Hepatocyte (in vitro differentiated cells): ENCODE measurements at regions not wholly inside any gene's neighbourhood (a gene's known extent, or its start where the extent isn't known, plus 50 kb on each side); places are given as distances from the start of the nearest gene placed in this dataset.

Experiments
- DNase-seq: peaks from one replicate; pipeline ENCODE4 v3.0.0-alpha.2; 2016; ENCODE audit warnings: low spot score
- H2AFZ ChIP-seq: fragments of 200-600 bp; sonication (generic); 2 replicates; pipeline ENCODE4 v1.6.0; 2016; ENCODE audit warnings: antibody characterized with exemption, mild to moderate bottlenecking
- H3K27ac ChIP-seq: fragments of 200-600 bp; sonication (generic); 2 replicates; pipeline ENCODE4 v1.5.1; 2016; ENCODE audit warnings: mild to moderate bottlenecking
- H3K27me3 ChIP-seq: fragments of 200-600 bp; sonication (generic); 2 replicates; pipeline ENCODE4 v1.6.1; 2016
- H3K36me3 ChIP-seq: fragments of 200-600 bp; sonication (generic); replicated peaks from 2 replicates; pipeline ENCODE4 v1.5.1; 2016; ENCODE audit warnings: low read depth; ENCODE audit not compliant: insufficient read depth
- H3K4me1 ChIP-seq: fragments of 200-600 bp; sonication (generic); 2 replicates; pipeline ENCODE4 v1.5.1; 2016; ENCODE audit warnings: mild to moderate bottlenecking, moderate library complexity; ENCODE audit not compliant: insufficient read depth
- H3K4me2 ChIP-seq: fragments of 200-600 bp; sonication (generic); 2 replicates; pipeline ENCODE4 v1.6.0; 2016
- H3K4me3 ChIP-seq: fragments of 200-600 bp; sonication (generic); 2 replicates; pipeline ENCODE4 v1.5.1; 2016; ENCODE audit warnings: mild to moderate bottlenecking
- H3K79me2 ChIP-seq: fragments of 200-600 bp; sonication (generic); 2 replicates; pipeline ENCODE4 v1.6.0; 2017; ENCODE audit warnings: mild to moderate bottlenecking
- H3K9me2 ChIP-seq: fragments of 200-600 bp; sonication (generic); replicated peaks from 2 replicates; pipeline ENCODE4 v1.6.0; 2017; ENCODE audit warnings: mild to moderate bottlenecking; ENCODE audit not compliant: insufficient read depth
- H3K9me3 ChIP-seq: fragments of 200-600 bp; sonication (generic); 2 replicates; pipeline ENCODE4 v1.5.1; 2016; ENCODE audit warnings: low read depth, mild to moderate bottlenecking
- H4K20me1 ChIP-seq: fragments of 200-600 bp; sonication (generic); 2 replicates; pipeline ENCODE4 v1.6.0; 2016; ENCODE audit warnings: mild to moderate bottlenecking; ENCODE audit not compliant: insufficient read depth, poor library complexity, severe bottlenecking
- EZH2 ChIP-seq: fragments of 200-600 bp; sonication (generic); IDR thresholded peaks from 2 replicates; pipeline ENCODE4 v1.6.1; 2016; ENCODE audit warnings: antibody characterized with exemption, mild to moderate bottlenecking, borderline replicate concordance
- EZH2phosphoT487 ChIP-seq: fragments of 200-600 bp; sonication (generic); IDR thresholded peaks from one replicate; pipeline ENCODE4 v1.6.1; 2018; ENCODE audit warnings: antibody characterized with exemption, mild to moderate bottlenecking, low read depth, moderate library complexity; ENCODE audit not compliant: unreplicated experiment, severe bottlenecking
- WGBS: methylation state at CpG from one replicate; pipeline ENCODE4 v1.1.6; 2016; ENCODE audit warnings: low lambda C conversion rate; ENCODE audit errors: missing lambda C conversion rate; 5-methylcytosine and 5-hydroxymethylcytosine counted together
- TF ChIP-seq, protein P1 (sequence below): fragments of 200-600 bp; sonication (generic); IDR thresholded peaks from 2 replicates; pipeline ENCODE4 v1.5.1; 2016; ENCODE audit warnings: antibody characterized with exemption, mild to moderate bottlenecking; ENCODE audit not compliant: poor library complexity

DNA sequence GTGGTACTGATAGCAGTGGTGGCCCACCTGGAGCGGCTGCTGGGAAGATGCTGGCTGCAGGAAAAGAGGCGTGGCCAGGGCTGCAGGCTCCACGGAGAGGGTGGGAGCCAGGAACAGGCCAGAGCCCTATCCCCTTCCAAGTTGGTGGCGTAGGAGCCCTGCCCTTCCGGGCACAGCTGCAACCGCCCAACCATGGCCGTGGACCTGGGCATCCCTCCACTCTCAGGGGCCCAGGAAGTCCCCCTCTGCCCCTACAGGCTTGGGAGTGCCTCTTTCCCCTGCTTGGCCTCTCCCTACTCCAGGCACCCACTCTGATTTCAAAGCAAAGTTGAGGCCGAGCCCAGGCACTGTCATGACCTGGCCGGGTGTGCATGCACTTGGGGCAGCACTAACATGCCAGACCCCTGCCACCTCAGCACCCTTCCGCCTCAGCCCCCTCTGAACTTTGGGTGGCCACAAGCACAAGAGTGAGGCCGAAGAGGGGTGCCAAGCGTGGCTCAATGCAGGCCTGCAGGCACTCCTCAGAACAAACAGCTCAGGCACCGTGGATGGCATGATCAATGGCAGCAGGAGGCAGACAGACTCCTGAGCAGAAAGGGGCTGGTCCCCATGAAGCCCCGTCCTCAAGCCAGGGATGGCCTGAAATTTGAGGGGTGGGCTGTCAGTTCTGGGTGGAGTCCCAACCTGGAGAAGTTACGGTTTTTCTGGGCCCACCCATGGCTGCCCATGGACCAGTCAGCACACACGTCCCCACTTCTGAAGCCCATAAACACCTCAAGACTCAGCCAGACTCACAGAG lies 164.9 kb upstream of the PRNP start:
- H3K9me2 ChIP-seq = no peaks in the 10 kb centered on the region
- WGBS = 90% methylated on average over 16 of the region's 16 CpGs
- H3K9me3 ChIP-seq = no peaks in the 10 kb centered on the region
- H3K79me2 ChIP-seq = no peaks in the 10 kb centered on the region
- no peaks in the 10 kb centered on the region for H3K36me3 ChIP-seq
- H4K20me1 ChIP-seq = no peaks in the 10 kb centered on the region
- no peak overlapping the region for H2AFZ ChIP-seq
- no peak for DNase-seq
- H3K4me2 ChIP-seq = no peak overlapping the region
- H3K4me3 ChIP-seq = no peak overlapping the region
- no peak overlapping the region for H3K27ac ChIP-seq
- no peaks in the 10 kb centered on the region for H3K27me3 ChIP-seq
- H3K4me1 ChIP-seq = no peaks in the 10 kb centered on the region
- TF ChIP-seq EZH2 = no peak
- TF ChIP-seq, protein P1, sequence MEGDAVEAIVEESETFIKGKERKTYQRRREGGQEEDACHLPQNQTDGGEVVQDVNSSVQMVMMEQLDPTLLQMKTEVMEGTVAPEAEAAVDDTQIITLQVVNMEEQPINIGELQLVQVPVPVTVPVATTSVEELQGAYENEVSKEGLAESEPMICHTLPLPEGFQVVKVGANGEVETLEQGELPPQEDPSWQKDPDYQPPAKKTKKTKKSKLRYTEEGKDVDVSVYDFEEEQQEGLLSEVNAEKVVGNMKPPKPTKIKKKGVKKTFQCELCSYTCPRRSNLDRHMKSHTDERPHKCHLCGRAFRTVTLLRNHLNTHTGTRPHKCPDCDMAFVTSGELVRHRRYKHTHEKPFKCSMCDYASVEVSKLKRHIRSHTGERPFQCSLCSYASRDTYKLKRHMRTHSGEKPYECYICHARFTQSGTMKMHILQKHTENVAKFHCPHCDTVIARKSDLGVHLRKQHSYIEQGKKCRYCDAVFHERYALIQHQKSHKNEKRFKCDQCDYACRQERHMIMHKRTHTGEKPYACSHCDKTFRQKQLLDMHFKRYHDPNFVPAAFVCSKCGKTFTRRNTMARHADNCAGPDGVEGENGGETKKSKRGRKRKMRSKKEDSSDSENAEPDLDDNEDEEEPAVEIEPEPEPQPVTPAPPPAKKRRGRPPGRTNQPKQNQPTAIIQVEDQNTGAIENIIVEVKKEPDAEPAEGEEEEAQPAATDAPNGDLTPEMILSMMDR = no peak

DNA sequence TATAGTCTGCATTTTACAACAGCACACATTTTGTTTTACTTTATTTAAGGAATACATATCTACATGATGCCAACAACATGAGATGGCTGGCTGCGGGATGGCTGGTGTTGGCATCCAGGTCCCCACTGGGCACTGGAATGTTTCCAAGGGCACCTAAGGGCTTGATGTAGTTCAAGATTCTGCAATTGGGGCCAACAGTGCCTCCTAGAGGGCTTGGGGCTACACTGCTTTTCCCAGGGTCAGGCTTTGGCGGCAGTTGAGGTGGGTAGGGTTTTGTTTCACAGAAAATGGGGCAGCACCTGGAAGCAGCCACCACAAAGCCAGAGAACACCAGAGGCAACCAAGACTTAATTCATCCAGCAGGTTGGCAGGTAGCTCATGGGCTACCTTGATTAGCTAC lies 166.7 kb upstream of the PRNP start:
- 23% methylated on average over 2 of the region's 2 CpGs for WGBS
- no peak overlapping the region for H3K4me2 ChIP-seq
- no peaks in the 10 kb centered on the region for H3K79me2 ChIP-seq
- no peak overlapping the region for H2AFZ ChIP-seq
- H3K9me3 ChIP-seq = no peaks in the 10 kb centered on the region
- no peak for TF ChIP-seq EZH2phosphoT487
- TF ChIP-seq, protein P1 = peak; percentile 31
- peaks cover 2% of the 10 kb centered on the region for H3K27me3 ChIP-seq
- no peaks in the 10 kb centered on the region for H3K4me1 ChIP-seq
- no peak overlapping the region for H3K4me3 ChIP-seq
- peak; percentile 41 for DNase-seq
- no peaks in the 10 kb centered on the region for H3K36me3 ChIP-seq
- no peaks in the 10 kb centered on the region for H4K20me1 ChIP-seq
- H3K9me2 ChIP-seq = no peaks in the 10 kb centered on the region
- H3K27ac ChIP-seq = no peak overlapping the region

DNA sequence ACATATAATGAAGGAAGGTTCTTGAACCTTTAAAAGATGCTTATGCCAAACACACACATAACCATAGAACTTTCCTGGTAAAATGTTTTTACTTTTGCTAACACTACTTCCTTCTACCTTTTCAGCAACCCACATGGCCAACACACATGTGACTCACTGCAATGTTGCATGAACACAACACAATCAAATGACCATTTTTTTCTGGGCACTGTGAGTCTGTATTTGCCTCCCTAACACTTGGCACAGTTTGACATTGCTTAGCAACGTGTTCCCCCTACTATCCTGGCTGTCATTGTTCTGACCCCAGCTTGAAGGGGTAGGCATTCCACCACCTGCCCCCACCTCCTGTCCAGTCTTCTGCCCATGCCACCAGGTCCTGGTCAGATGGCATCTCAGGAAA lies 169.4 kb upstream of the PRNP start:
- Histone ChIP-seq H3K9me3 (no peaks in the 10 kb centered on the region), H3K4me2 (no peak overlapping the region), H4K20me1 (no peaks in the 10 kb centered on the region), H3K79me2 (no peaks in the 10 kb centered on the region), H3K4me3 (no peak overlapping the region), H3K27me3 (peaks cover 2% of the 10 kb centered on the region), H3K36me3 (no peaks in the 10 kb centered on the region), H2AFZ (no peak overlapping the region), H3K27ac (no peak overlapping the region), H3K4me1 (no peaks in the 10 kb centered on the region), H3K9me2 (no peaks in the 10 kb centered on the region)
- no peak for DNase-seq
- no peak for TF ChIP-seq EZH2phosphoT487
- TF ChIP-seq, protein P1 = no peak
- TF ChIP-seq EZH2 = no peak
- WGBS = 81% methylated on average over 1 of the region's 1 CpG

DNA sequence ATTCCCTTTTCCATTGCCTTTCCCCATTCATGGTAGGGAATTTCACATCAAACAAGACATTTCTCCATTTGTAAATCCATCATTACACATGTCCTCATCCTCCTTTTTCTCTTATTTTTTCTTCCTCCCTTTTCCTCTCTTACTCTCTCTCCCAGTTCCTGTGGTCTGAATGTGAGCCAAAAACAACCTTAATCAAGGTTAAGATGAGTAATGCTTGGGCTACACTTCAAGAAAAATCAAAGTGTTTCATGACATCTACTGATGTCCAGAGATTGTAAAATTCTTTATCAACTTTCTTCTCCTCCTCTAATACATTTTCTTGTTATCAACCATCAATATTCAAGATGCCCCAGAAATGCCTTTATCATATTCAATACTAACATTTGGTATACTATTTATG lies 172.5 kb upstream of the PRNP start:
- no peak overlapping the region for H2AFZ ChIP-seq
- H3K4me1 ChIP-seq = no peaks in the 10 kb centered on the region
- no peak overlapping the region for H3K4me2 ChIP-seq
- no peak overlapping the region for H3K27ac ChIP-seq
- no peaks in the 10 kb centered on the region for H3K9me3 ChIP-seq
- no peak overlapping the region for H3K4me3 ChIP-seq
- no peaks in the 10 kb centered on the region for H3K9me2 ChIP-seq
- H3K36me3 ChIP-seq = no peaks in the 10 kb centered on the region
- H3K79me2 ChIP-seq = no peaks in the 10 kb centered on the region
- peaks cover 2% of the 10 kb centered on the region for H3K27me3 ChIP-seq
- no peaks in the 10 kb centered on the region for H4K20me1 ChIP-seq
- TF ChIP-seq EZH2 (no peak), EZH2phosphoT487 (no peak)
- TF ChIP-seq, protein P1 = no peak
- DNase-seq = no peak
